Stimulated activated CD4-positive, alpha-beta T cell treated with anti-CD3 and anti-CD28 coated beads, Interleukin-4, amount 100 ng/mL, for 48 hours (primary cell): ENCODE measurements at regions not wholly inside any gene's neighbourhood (a gene's known extent, or its start where the extent isn't known, plus 50 kb on each side); places are given as distances from the start of the nearest gene placed in this dataset.

Source experiments
- DNase-seq, 2 donors: peaks; one replicate each; pipeline ENCODE4 v3.0.0-alpha.2; 2020; ENCODE audit warnings: low read depth in 2 of 2

GRCh38 chr17:71157297-71157696 lies 963.5 kb upstream of the SOX9 start:
- DNase-seq: no peak

GRCh38 chr17:71158437-71158836 lies 962.4 kb upstream of the SOX9 start:
- DNase-seq: no peak

GRCh38 chr17:71163121-71163812 lies 957.6 kb upstream of the SOX9 start:
- no peak for DNase-seq

- no peak for DNase-seq
These were observed 957.1 kb upstream of the SOX9 start for GRCh38 chr17:71163813-71164122.

GRCh38 chr17:71164561-71164960 lies 956.3 kb upstream of the SOX9 start:
- no peak for DNase-seq

- DNase-seq: no peak
These were observed 954.5 kb upstream of the SOX9 start for GRCh38 chr17:71166311-71166710.

GRCh38 chr17:71168053-71168741 lies 952.6 kb upstream of the SOX9 start:
- DNase-seq: no peak

- no peak for DNase-seq
These were observed 950.8 kb upstream of the SOX9 start for GRCh38 chr17:71170070-71170469.

GRCh38 chr17:71171270-71171669 lies 949.5 kb upstream of the SOX9 start:
- no peak for DNase-seq

- no peak for DNase-seq
These were observed 946.8 kb upstream of the SOX9 start for GRCh38 chr17:71173991-71174390.

- no peak for DNase-seq
These were observed 944.5 kb upstream of the SOX9 start for GRCh38 chr17:71176331-71176730.

- no peak for DNase-seq
These were observed 943.8 kb upstream of the SOX9 start for GRCh38 chr17:71176928-71177443.

- DNase-seq: no peak
These were observed 939.9 kb upstream of the SOX9 start for GRCh38 chr17:71180801-71181385.

- no peak for DNase-seq
These were observed 937.7 kb upstream of the SOX9 start for GRCh38 chr17:71183066-71183660.

- no peak for DNase-seq
These were observed 936.1 kb upstream of the SOX9 start for GRCh38 chr17:71184716-71185115.

- no peak for DNase-seq
These were observed 933.5 kb upstream of the SOX9 start for GRCh38 chr17:71187145-71187878.

- no peak for DNase-seq
These were observed 931.9 kb upstream of the SOX9 start for GRCh38 chr17:71188811-71189492.

- no peak for DNase-seq
These were observed 931.4 kb upstream of the SOX9 start for GRCh38 chr17:71189493-71189831.

GRCh38 chr17:71192039-71192555 lies 928.7 kb upstream of the SOX9 start:
- no peak for DNase-seq

GRCh38 chr17:71192848-71193247 lies 928.0 kb upstream of the SOX9 start:
- no peak for DNase-seq

- no peak for DNase-seq
These were observed 920.2 kb upstream of the SOX9 start for GRCh38 chr17:71200597-71200996.
